ENCODE measurements at regions not wholly inside any gene's neighbourhood (a gene's known extent, or its start where the extent isn't known, plus 50 kb on each side); places are given as distances from the start of the nearest gene placed in this dataset.
"Not testable (repeated sequence)": the region's sequence is repeated elsewhere in the genome, so short reads cannot be mapped to it uniquely, and the experiment has no call there.

GRCh38 chr2:208609166-208609804 lies 202.7 kb downstream of the PTH2R start:
- DNase-seq (no peak), ATAC-seq (no peak)
- TF ChIP-seq CTCF (IDR thresholded peaks at IDR 0.05) = no peak
- Histone ChIP-seq H3K9me3 (no peaks in the 10 kb centered on the region), H3K36me3 (no peaks in the 10 kb centered on the region), H3K4me3 (no peak overlapping the region), H3K27ac (no peak overlapping the region), H3K27me3 (no peaks in the 10 kb centered on the region), H3K4me1 (no peaks in the 10 kb centered on the region)
- intact Hi-C loops (cut with DNase I) = no loop called here

DNA sequence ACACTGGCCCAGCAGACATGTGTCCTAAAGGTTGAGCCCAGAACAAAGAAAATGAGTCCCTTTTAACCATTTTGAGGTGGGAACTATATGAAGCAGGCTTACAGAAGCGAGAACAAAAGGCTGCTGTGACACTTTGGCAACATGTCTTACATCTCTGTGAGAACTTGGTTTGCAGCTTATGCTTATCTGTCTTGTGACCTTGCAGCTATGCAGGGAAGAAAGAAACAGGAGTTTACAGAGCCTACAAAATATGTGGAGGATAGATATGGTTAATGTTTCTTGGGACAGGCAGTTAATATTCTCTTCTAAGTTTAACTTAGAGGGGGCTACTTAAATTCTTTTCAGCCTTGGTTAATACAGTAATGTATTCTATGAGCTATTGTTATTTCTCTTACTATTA lies 209.1 kb downstream of the PTH2R start:
- intact Hi-C loops (cut with DNase I); H3K27me3 ChIP-seq; H3K4me3 ChIP-seq; DNase-seq; H3K4me1 ChIP-seq; H3K9me3 ChIP-seq; H3K27ac ChIP-seq; H3K36me3 ChIP-seq; ATAC-seq: not testable (repeated sequence)

DNA sequence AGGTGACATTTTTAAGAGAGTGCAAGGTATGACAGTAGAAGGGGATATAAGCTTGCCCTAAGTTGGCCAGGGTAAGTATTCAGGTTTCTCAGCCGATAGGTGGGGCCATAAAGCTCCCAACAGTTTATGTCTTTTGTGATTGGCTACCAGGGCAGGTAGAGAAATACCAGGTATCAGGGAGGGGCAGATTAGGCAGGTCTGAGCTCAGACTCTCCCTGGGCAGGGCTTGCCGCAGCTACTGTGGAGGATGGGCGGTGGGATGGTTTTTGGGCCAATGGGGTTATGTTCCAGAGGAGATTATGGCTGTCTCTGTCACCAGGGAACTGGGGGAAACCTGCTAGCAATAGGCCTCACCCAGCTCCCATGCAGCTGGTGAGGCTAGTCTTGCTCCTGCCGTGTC lies 211.6 kb downstream of the PTH2R start:
- H3K27me3 ChIP-seq = no peaks in the 10 kb centered on the region
- ATAC-seq (no peak), DNase-seq (no peak)
- no peak for TF ChIP-seq CTCF (IDR thresholded peaks at IDR 0.05)
- H3K9me3 ChIP-seq = no peaks in the 10 kb centered on the region
- no peaks in the 10 kb centered on the region for H3K4me1 ChIP-seq
- H3K4me3 ChIP-seq = no peak overlapping the region
- intact Hi-C loops (cut with DNase I) = no loop called here
- H3K27ac ChIP-seq = no peak overlapping the region
- no peaks in the 10 kb centered on the region for H3K36me3 ChIP-seq

GRCh38 chr2:208619993-208620392 lies 213.4 kb downstream of the PTH2R start:
- H3K27ac ChIP-seq = no peak overlapping the region
- H3K4me3 ChIP-seq = no peak overlapping the region
- DNase-seq (no peak), ATAC-seq (no peak)
- H3K9me3 ChIP-seq = no peaks in the 10 kb centered on the region
- intact Hi-C loops (cut with DNase I) = no loop called here
- no peaks in the 10 kb centered on the region for H3K4me1 ChIP-seq
- TF ChIP-seq CTCF (IDR thresholded peaks at IDR 0.05) = no peak
- no peaks in the 10 kb centered on the region for H3K36me3 ChIP-seq
- H3K27me3 ChIP-seq = no peaks in the 10 kb centered on the region

- Histone ChIP-seq H3K36me3 (no peaks in the 10 kb centered on the region), H3K27ac (no peak overlapping the region), H3K27me3 (no peaks in the 10 kb centered on the region), H3K9me3 (no peaks in the 10 kb centered on the region), H3K4me1 (no peaks in the 10 kb centered on the region), H3K4me3 (no peak overlapping the region)
- TF ChIP-seq CTCF (IDR thresholded peaks at IDR 0.05) = no peak
- no peak for DNase-seq
- no peak for ATAC-seq
- intact Hi-C loops (cut with DNase I) = no loop called here
These were observed 213.9 kb downstream of the PTH2R start for GRCh38 chr2:208620487-208620978.

- H3K9me3 ChIP-seq = no peaks in the 10 kb centered on the region
- TF ChIP-seq CTCF (IDR thresholded peaks at IDR 0.05) = no peak
- no peak overlapping the region for H3K27ac ChIP-seq
- no peaks in the 10 kb centered on the region for H3K36me3 ChIP-seq
- intact Hi-C loops (cut with DNase I) = no loop called here
- no peaks in the 10 kb centered on the region for H3K27me3 ChIP-seq
- ATAC-seq = no peak
- no peak for DNase-seq
- H3K4me3 ChIP-seq = no peak overlapping the region
- no peaks in the 10 kb centered on the region for H3K4me1 ChIP-seq
These were observed 220.7 kb downstream of the PTH2R start for GRCh38 chr2:208627110-208627884.
